ENCODE measurements at regions not wholly inside any gene's neighbourhood (a gene's known extent, or its start where the extent isn't known, plus 50 kb on each side); places are given as distances from the start of the nearest gene placed in this dataset.

DNA sequence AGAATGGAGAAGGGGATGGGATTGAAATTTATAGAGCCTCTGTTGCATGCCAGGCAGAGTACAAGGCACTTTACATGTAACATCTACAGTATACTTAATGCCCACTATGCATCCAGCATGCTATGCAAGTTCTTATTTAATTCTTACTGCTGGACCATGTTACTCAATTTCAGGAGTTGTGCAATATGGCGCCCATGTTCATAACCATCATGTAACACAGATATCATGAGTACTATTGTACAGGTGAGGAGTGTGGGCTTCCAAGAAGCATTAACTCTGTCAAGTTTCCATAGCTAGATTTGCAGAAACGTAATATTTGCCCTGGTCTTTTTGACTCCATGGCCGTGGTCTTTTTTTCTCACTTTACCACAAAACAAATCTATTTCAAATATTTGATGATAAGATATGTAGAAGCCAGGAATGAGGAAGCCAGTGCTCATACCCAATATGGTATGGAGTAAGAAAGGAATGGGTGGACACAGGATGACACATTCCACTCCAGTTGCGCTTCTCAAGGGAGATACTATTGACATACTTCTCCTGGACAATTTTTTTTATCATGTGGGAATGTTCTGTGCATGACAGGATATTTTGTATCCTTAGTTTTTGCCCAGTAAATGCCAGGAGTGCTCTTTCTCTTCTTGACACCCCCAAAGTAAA, 191.8 kb downstream of the C12orf75 start:
- no peak for TF ChIP-seq EZH2phosphoT487 (conservative IDR thresholded peaks at IDR 0.05; ENCODE audit: low read length)
- TF ChIP-seq, protein P1, sequence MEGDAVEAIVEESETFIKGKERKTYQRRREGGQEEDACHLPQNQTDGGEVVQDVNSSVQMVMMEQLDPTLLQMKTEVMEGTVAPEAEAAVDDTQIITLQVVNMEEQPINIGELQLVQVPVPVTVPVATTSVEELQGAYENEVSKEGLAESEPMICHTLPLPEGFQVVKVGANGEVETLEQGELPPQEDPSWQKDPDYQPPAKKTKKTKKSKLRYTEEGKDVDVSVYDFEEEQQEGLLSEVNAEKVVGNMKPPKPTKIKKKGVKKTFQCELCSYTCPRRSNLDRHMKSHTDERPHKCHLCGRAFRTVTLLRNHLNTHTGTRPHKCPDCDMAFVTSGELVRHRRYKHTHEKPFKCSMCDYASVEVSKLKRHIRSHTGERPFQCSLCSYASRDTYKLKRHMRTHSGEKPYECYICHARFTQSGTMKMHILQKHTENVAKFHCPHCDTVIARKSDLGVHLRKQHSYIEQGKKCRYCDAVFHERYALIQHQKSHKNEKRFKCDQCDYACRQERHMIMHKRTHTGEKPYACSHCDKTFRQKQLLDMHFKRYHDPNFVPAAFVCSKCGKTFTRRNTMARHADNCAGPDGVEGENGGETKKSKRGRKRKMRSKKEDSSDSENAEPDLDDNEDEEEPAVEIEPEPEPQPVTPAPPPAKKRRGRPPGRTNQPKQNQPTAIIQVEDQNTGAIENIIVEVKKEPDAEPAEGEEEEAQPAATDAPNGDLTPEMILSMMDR (IDR thresholded peaks at IDR 0.05; ENCODE audit: insufficient read depth, low read length, poor library complexity, severe bottlenecking): no peak
